ENCODE measurements at regions not wholly inside any gene's neighbourhood (a gene's known extent, or its start where the extent isn't known, plus 50 kb on each side); places are given as distances from the start of the nearest gene placed in this dataset.
"Not testable (repeated sequence)": the region's sequence is repeated elsewhere in the genome, so short reads cannot be mapped to it uniquely, and the experiment has no call there.

- Histone ChIP-seq H3K9me1 (replicated peaks; ENCODE audit: control insufficient read depth, extremely low read depth, insufficient read depth, low read length) (no peaks in the 10 kb centered on the region), H3K36me3 (ENCODE audit: control insufficient read depth in 2 of 2, extremely low read depth in 1 of 2, insufficient read depth in 2 of 2, low read length in 2 of 2) (no peaks in the 10 kb centered on the region), H4K20me1 (replicated peaks; ENCODE audit: control insufficient read depth, extremely low read depth, insufficient read depth, low read length) (no peaks in the 10 kb centered on the region), H3K27me3 (ENCODE audit: control insufficient read depth in 2 of 2, insufficient read depth in 2 of 2, low read length in 2 of 2) (peaks cover 0 to 6% of the 10 kb centered on the region in 2 experiments), H3K4me2 (ENCODE audit: insufficient read depth, low read length) (no peak overlapping the region), H3K4me1 (ENCODE audit: control insufficient read depth, extremely low read depth, insufficient read depth, low read length) (no peaks in the 10 kb centered on the region), H3K4me3 (replicated peaks in 1 of 3; ENCODE audit: insufficient read depth in 1 of 3, low read depth in 1 of 3, low read length in 3 of 3) (no peak overlapping the region), H3K27ac (ENCODE audit: insufficient read depth, low read depth, low read length) (no peak overlapping the region), H3K9ac (replicated peaks; ENCODE audit: extremely low read depth, insufficient read depth, low read length) (no peak overlapping the region), H3K79me2 (ENCODE audit: control insufficient read depth, insufficient read depth, low read length) (no peaks in the 10 kb centered on the region), H2AFZ (ENCODE audit: low read depth, low read length) (no peak overlapping the region), H3K9me3 (replicated peaks; ENCODE audit: control insufficient read depth, insufficient read depth, low read length) (no peaks in the 10 kb centered on the region)
- CTCF ChIA-PET: no interaction called here
- FAIRE-seq (no peak), DNase-seq (ENCODE audit: low read depth, low spot score) (no peak)
- dilution Hi-C loops (cut with MboI; ENCODE audit: extremely low pct_ligation_motif_present, low sequenced_read_pairs): no loop called here
- no TSS peak for BruUV-seq (replicated peaks)
- POLR2A ChIA-PET: no interaction called here
- TF ChIP-seq EZH2 (IDR thresholded peaks at IDR 0.05; ENCODE audit: borderline replicate concordance, low read depth, low read length, severe bottlenecking): no peak
- TF ChIP-seq FOS (IDR thresholded peaks at IDR 0.05; ENCODE audit: borderline replicate concordance, insufficient read depth, low read length): no peak
- TF ChIP-seq, protein P1, sequence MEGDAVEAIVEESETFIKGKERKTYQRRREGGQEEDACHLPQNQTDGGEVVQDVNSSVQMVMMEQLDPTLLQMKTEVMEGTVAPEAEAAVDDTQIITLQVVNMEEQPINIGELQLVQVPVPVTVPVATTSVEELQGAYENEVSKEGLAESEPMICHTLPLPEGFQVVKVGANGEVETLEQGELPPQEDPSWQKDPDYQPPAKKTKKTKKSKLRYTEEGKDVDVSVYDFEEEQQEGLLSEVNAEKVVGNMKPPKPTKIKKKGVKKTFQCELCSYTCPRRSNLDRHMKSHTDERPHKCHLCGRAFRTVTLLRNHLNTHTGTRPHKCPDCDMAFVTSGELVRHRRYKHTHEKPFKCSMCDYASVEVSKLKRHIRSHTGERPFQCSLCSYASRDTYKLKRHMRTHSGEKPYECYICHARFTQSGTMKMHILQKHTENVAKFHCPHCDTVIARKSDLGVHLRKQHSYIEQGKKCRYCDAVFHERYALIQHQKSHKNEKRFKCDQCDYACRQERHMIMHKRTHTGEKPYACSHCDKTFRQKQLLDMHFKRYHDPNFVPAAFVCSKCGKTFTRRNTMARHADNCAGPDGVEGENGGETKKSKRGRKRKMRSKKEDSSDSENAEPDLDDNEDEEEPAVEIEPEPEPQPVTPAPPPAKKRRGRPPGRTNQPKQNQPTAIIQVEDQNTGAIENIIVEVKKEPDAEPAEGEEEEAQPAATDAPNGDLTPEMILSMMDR (IDR thresholded peaks at IDR 0.05; ENCODE audit: extremely low read depth in 1 of 2, insufficient read depth in 1 of 2, low read depth in 1 of 2, low read length in 2 of 2): no peak
- TF ChIP-seq MAX (IDR thresholded peaks at IDR 0.05; ENCODE audit: insufficient read depth, insufficient read length): no peak
- TF ChIP-seq POLR2A (IDR thresholded peaks at IDR 0.05; ENCODE audit: low read depth, low read length): no peak
- no peak for TF ChIP-seq MYC (IDR thresholded peaks at IDR 0.05; ENCODE audit: low read depth, low read length)
- no peak for TF ChIP-seq JUN (IDR thresholded peaks at IDR 0.05; ENCODE audit: borderline replicate concordance, insufficient read depth, insufficient read length, low read depth)
- TF ChIP-seq POLR2AphosphoS5 (IDR thresholded peaks at IDR 0.05; ENCODE audit: insufficient read depth, low read depth, low read length): no peak
- no peak for TF ChIP-seq GATA2 (IDR thresholded peaks at IDR 0.05; ENCODE audit: insufficient read depth, insufficient read length, low read depth, low read length)
- intact Hi-C loops (cut with micrococcal nuclease): no loop called here
These were observed 92.3 kb upstream of the TARDBP start for GRCh38 chr1:10920063-10920626.

DNA sequence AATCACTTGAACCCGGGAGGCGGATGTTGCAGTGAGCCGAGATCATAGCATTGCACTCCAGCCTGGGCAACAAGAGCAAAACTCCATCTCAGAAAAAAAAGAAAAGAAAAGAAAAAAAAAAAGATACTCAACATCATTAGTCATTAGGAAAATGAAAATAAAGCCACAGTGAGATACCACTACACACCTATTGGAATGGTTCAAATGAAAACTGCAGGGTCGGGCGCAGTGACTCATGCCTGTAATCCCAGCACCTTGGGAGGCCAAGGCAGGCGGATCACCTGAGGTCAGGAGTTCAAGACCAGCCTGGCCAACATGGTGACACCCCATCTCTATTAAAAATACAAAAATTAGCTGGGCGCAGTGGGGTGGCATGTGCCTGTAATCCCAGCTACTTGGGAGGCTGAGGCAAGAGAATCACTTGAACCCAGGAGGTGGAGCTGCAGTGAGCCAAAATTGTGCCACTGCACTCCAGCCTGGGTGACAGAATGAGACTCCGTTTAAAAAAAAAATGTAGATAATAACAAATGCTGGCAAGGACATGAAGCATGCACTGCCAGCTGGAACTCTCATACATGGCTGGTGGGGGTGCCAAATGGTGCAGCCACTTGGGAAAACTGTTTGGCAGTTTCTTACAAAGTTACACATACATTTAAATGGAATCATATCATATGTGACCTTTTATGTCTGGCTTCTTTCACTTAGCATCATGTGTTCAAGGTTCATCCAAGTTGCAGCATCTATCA lies 90.0 kb upstream of the TARDBP start:
- H3K4me1 ChIP-seq (ENCODE audit: control insufficient read depth, extremely low read depth, insufficient read depth, low read length); H2AFZ ChIP-seq (ENCODE audit: low read depth, low read length); POLR2A ChIA-PET; BruUV-seq (replicated peaks); CTCF ChIA-PET; H3K27ac ChIP-seq (ENCODE audit: insufficient read depth, low read depth, low read length); H4K20me1 ChIP-seq (replicated peaks; ENCODE audit: control insufficient read depth, extremely low read depth, insufficient read depth, low read length); H3K9ac ChIP-seq (replicated peaks; ENCODE audit: extremely low read depth, insufficient read depth, low read length); H3K4me2 ChIP-seq (ENCODE audit: insufficient read depth, low read length); H3K4me3 ChIP-seq (replicated peaks in 1 of 3; ENCODE audit: insufficient read depth in 1 of 3, low read depth in 1 of 3, low read length in 3 of 3); FAIRE-seq; H3K27me3 ChIP-seq (ENCODE audit: control insufficient read depth in 2 of 2, insufficient read depth in 2 of 2, low read length in 2 of 2); DNase-seq (ENCODE audit: low read depth, low spot score); H3K9me3 ChIP-seq (replicated peaks; ENCODE audit: control insufficient read depth, insufficient read depth, low read length); H3K36me3 ChIP-seq (ENCODE audit: control insufficient read depth in 2 of 2, extremely low read depth in 1 of 2, insufficient read depth in 2 of 2, low read length in 2 of 2); dilution Hi-C loops (cut with MboI; ENCODE audit: extremely low pct_ligation_motif_present, low sequenced_read_pairs); H3K9me1 ChIP-seq (replicated peaks; ENCODE audit: control insufficient read depth, extremely low read depth, insufficient read depth, low read length); H3K79me2 ChIP-seq (ENCODE audit: control insufficient read depth, insufficient read depth, low read length); intact Hi-C loops (cut with micrococcal nuclease): not testable (repeated sequence)
